Bronchial epithelial cell (primary cell): ENCODE measurements at regions not wholly inside any gene's neighbourhood (a gene's known extent, or its start where the extent isn't known, plus 50 kb on each side); places are given as distances from the start of the nearest gene placed in this dataset.

Source experiments
- DNase-seq: peaks from one replicate; pipeline ENCODE4 v3.0.0-alpha.2; 2010; ENCODE audit warnings: low read depth
- FAIRE-seq: peaks from 2 replicates; lab custom pipeline; 2011; peaks lifted over from hg19 to GRCh38; lab: Jason Lieb, UNC
- H3K27me3 ChIP-seq: 2 replicates; pipeline ENCODE4 v1.5.1; 2011; ENCODE audit warnings: low read length; ENCODE audit not compliant: control insufficient read depth, insufficient read depth
- H3K36me3 ChIP-seq: 2 replicates; pipeline ENCODE4 v1.5.1; 2011; ENCODE audit warnings: low read length; ENCODE audit not compliant: control insufficient read depth, insufficient read depth
- H3K4me3 ChIP-seq: 2 replicates; pipeline ENCODE4 v1.5.1; 2011; ENCODE audit warnings: mild to moderate bottlenecking, low read depth, low read length, control low read depth
- TF ChIP-seq, protein P1 (sequence below): IDR thresholded peaks from 2 replicates; pipeline ENCODE4 v1.5.1; 2011; ENCODE audit warnings: mild to moderate bottlenecking, moderate library complexity, low read length, control low read depth, inconsistent platforms; ENCODE audit not compliant: insufficient read depth, severe bottlenecking

DNA sequence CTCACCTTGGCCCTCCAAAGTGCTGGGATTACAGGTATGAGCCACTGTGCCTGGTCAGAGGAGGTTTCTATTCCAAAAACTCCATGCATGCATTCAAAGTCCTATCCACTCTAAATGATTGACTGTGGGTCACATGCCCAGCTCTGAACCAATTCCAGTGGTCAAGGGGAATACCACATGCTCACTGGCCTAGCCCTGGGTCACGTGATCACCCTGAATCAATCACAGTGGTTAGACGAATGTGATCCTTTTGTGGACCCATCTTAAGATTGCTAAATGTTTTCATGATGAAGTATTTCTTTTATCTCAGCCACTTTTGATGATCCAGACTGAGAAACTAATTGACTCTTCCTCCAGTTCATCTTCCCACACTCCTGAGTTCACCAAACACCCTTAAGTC, 475.8 kb downstream of the PREX1 start:
- no peak for DNase-seq
- Histone ChIP-seq H3K36me3 (no peaks in the 10 kb centered on the region), H3K4me3 (no peak overlapping the region), H3K27me3 (no peaks in the 10 kb centered on the region)
- FAIRE-seq, result no peak
- TF ChIP-seq, protein P1, sequence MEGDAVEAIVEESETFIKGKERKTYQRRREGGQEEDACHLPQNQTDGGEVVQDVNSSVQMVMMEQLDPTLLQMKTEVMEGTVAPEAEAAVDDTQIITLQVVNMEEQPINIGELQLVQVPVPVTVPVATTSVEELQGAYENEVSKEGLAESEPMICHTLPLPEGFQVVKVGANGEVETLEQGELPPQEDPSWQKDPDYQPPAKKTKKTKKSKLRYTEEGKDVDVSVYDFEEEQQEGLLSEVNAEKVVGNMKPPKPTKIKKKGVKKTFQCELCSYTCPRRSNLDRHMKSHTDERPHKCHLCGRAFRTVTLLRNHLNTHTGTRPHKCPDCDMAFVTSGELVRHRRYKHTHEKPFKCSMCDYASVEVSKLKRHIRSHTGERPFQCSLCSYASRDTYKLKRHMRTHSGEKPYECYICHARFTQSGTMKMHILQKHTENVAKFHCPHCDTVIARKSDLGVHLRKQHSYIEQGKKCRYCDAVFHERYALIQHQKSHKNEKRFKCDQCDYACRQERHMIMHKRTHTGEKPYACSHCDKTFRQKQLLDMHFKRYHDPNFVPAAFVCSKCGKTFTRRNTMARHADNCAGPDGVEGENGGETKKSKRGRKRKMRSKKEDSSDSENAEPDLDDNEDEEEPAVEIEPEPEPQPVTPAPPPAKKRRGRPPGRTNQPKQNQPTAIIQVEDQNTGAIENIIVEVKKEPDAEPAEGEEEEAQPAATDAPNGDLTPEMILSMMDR, result no peak

DNA sequence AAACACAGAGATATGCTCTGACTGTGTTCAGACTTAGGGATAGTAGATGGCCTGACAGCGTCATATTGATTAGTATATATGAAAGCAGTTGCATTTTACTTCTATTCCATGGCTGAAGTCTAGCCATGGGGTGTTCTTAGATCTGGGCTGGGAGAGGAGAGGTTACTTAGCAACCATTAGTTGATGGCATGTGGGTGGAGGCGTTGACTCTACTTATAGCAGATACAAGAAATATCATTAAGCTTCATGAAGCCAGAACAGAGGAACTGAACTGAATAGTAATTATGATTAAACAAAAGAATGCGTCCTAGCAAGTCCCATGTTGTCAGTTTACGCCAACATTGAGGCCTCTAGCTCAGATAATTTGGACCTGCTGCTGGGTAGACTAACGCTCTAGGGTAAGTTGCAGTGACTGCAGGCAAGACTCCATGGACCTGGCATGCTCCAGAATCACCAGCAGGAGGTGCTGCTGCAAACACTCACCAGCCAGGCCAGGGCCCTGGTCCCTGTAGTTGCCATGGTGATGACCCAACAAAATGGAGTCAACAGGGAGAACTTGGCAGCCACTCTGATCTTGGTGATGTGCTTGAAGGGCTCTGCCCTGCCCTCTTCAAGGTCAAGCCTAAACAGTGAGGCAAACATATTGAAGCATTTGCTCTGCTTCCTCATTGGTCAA, 477.3 kb downstream of the PREX1 start:
- no peaks in the 10 kb centered on the region for H3K36me3 ChIP-seq
- no peak overlapping the region for H3K4me3 ChIP-seq
- H3K27me3 ChIP-seq, result no peaks in the 10 kb centered on the region
- TF ChIP-seq, protein P1, result no peak
- DNase-seq, result no peak
- no peak for FAIRE-seq

DNA sequence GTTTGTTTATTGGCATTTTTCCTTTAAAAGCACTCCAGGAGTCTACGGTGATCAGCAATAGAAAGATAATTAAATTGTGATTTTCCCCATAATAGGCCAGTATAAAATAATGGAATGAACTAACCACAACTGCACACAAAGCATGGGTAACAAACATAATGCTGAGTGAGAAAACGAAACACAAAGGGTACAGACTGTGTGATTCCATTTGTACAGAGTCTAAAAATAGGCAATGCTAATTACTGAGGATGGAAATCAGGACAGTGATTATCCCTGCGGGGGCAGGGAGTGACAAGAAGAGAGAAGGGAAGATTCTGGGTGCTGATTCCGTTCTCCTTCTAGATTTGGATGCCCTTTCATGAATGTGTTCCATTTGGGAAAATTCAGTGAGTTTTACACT, 478.1 kb downstream of the PREX1 start:
- Histone ChIP-seq H3K4me3 (no peak overlapping the region), H3K36me3 (no peaks in the 10 kb centered on the region), H3K27me3 (no peaks in the 10 kb centered on the region)
- no peak for DNase-seq
- FAIRE-seq, result no peak
- TF ChIP-seq, protein P1, result no peak

DNA sequence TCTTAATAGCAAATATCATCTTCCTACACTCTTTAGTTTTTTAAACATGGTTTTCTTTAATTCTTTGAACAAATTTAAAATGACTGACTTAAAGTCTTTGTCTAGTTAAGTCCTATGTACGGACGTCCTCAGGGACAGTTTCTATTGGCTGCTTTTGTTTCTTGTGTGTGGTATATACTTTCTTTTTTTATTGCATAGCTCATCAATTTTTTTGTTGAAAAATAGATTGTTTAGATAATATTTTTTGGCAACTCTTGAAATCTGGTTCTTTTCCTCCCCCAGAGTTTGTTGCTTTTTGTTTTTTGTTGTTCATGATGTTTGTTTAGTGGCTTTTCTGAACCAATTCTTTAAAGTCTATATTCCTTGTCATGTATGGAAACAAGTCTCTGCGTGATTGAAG, 479.8 kb downstream of the PREX1 start:
- TF ChIP-seq, protein P1, result no peak
- no peak for DNase-seq
- Histone ChIP-seq H3K36me3 (no peaks in the 10 kb centered on the region), H3K4me3 (no peak overlapping the region), H3K27me3 (no peaks in the 10 kb centered on the region)
- no peak for FAIRE-seq

DNA sequence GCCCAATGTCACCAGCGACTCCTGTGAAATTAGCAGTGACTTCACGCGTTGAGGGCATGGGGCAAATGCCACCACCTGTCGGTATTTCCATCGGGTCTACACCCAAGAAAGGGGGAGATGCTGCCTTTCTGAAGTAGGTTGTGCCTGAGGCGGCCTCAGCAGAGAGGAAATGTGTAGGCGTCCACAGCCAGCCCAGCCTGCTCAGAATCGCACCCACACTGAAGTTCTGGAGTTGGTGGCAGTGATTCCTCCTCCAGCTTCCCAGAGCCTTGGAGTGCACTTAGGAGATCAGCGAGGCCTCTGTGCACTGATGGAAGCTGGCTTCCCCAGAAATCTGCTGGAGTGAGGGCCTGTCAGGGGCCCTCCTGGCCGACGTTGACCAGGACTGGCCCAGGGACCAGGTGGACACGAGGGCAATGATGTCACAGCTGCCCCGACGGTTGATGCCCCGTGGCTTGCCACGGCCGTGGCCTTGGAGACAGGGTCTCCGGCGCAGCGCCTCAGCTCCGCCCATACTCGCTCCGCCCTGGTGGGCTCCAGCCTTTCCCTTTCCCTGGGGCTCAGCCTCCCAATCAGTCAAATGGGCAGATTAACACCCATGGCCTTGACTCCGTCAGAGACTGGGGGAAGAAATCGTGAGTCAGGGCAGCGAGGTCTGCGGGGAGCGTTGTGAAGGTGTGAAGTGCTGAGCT, 484.8 kb downstream of the PREX1 start:
- DNase-seq (no peak), FAIRE-seq (no peak)
- Histone ChIP-seq H3K27me3 (no peaks in the 10 kb centered on the region), H3K36me3 (no peaks in the 10 kb centered on the region), H3K4me3 (no peak overlapping the region)
- TF ChIP-seq, protein P1, result no peak
